ENCODE measurements at regions not wholly inside any gene's neighbourhood (a gene's known extent, or its start where the extent isn't known, plus 50 kb on each side); places are given as distances from the start of the nearest gene placed in this dataset.

DNA sequence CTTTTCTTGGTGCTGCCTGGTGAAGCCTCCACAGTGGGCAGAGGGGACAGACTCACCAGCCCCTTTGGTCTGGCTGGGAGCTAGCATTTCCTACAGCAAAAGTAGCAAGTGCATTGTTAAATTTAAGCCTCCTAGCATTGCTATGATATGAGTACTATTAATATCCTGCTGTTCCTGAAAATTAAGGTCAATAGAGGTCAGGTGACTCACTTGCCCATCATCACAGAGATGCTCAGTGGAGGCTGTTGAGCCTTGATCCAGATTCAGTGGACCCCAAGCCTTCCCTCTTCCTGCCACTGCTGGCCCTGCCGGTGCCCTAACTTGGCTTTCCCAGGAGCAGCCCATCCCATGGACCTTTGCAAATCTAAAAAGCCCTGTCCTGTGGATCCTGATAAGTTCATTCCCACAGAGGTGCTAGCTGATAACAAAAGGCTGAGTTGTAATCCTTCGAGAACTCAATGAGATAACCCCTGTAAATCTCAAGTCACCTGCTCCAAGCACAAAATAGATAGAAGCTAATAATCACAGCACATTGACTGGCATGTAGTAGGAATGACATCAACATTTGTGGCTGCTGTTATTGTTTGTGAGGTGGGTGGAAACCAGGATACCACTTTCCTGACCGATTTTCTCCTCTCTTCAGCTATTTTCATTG lies 84.4 kb downstream of the THNSL2 start:
- TF ChIP-seq, protein P1, sequence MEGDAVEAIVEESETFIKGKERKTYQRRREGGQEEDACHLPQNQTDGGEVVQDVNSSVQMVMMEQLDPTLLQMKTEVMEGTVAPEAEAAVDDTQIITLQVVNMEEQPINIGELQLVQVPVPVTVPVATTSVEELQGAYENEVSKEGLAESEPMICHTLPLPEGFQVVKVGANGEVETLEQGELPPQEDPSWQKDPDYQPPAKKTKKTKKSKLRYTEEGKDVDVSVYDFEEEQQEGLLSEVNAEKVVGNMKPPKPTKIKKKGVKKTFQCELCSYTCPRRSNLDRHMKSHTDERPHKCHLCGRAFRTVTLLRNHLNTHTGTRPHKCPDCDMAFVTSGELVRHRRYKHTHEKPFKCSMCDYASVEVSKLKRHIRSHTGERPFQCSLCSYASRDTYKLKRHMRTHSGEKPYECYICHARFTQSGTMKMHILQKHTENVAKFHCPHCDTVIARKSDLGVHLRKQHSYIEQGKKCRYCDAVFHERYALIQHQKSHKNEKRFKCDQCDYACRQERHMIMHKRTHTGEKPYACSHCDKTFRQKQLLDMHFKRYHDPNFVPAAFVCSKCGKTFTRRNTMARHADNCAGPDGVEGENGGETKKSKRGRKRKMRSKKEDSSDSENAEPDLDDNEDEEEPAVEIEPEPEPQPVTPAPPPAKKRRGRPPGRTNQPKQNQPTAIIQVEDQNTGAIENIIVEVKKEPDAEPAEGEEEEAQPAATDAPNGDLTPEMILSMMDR (IDR thresholded peaks at IDR 0.05): no peak
- Histone ChIP-seq H3K36me3 (ENCODE audit: control insufficient read depth, insufficient read depth, low read length) (no peaks in the 10 kb centered on the region), H3K27ac (no peak overlapping the region), H3K9ac (no peak overlapping the region), H3K4me1 (no peaks in the 10 kb centered on the region), H3K27me3 (ENCODE audit: control insufficient read depth, insufficient read depth, low read length) (no peaks in the 10 kb centered on the region), H3K79me2 (no peaks in the 10 kb centered on the region), H2AFZ (no peak overlapping the region), H3K9me3 (ENCODE audit: control insufficient read depth, low read length) (no peaks in the 10 kb centered on the region), H3K4me3 (ENCODE audit: low read depth, low read length) (no peak overlapping the region), H3K4me2 (ENCODE audit: low read length) (no peak overlapping the region)

DNA sequence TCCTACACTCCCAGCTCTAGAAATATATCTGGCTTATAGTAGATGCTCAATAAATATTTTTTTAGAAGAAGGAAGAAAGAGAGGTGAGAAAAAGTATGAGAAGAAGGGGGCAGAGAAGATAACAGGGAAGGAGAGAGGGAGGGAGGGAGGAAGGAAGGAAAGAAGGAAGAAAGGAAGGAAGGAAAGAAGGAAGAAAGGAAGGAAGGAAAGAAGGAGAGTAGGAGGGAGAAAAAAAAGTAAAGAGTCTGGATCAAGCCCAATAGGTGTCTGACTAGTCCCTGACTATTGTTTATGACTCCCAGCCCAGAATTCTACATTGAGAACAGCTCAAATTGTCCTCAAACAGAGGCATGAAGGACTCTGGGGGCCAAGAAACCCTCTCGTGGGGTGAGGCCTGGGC lies 83.9 kb downstream of the THNSL2 start:
- no peak overlapping the region for H2AFZ ChIP-seq
- no peaks in the 10 kb centered on the region for H3K79me2 ChIP-seq
- no peak overlapping the region for H3K4me2 ChIP-seq (ENCODE audit: low read length)
- no peak overlapping the region for H3K27ac ChIP-seq
- no peaks in the 10 kb centered on the region for H3K27me3 ChIP-seq (ENCODE audit: control insufficient read depth, insufficient read depth, low read length)
- H3K9ac ChIP-seq: no peak overlapping the region
- no peaks in the 10 kb centered on the region for H3K4me1 ChIP-seq
- no peaks in the 10 kb centered on the region for H3K36me3 ChIP-seq (ENCODE audit: control insufficient read depth, insufficient read depth, low read length)
- no peaks in the 10 kb centered on the region for H3K9me3 ChIP-seq (ENCODE audit: control insufficient read depth, low read length)
- TF ChIP-seq, protein P1 (IDR thresholded peaks at IDR 0.05): no peak
- H3K4me3 ChIP-seq (ENCODE audit: low read depth, low read length): no peak overlapping the region

DNA sequence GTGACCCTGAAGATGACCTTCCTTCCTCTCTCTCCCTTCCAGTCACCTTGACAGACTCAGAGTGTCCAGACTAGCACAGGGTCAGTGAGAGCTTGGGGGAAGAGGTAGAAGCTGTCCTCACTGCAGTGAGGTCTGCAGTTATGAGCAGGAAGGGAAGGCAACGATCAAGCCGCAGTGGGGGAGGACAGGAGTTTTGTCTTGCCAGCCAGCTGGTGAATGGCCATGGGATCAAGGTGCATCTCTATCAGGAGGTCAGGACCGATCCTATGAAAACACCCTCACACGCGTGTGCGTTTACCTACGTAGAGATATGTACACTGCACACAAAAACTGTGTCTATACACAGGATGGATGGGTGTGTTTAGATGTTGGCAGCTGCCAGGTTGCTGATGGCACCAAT lies 83.2 kb downstream of the THNSL2 start:
- Histone ChIP-seq H3K9me3 (ENCODE audit: control insufficient read depth, low read length) (no peaks in the 10 kb centered on the region), H3K9ac (no peak overlapping the region), H3K79me2 (no peaks in the 10 kb centered on the region), H3K4me2 (ENCODE audit: low read length) (no peak overlapping the region), H2AFZ (no peak overlapping the region), H3K4me1 (no peaks in the 10 kb centered on the region), H3K4me3 (ENCODE audit: low read depth, low read length) (no peak overlapping the region), H3K27ac (no peak overlapping the region), H3K36me3 (ENCODE audit: control insufficient read depth, insufficient read depth, low read length) (no peaks in the 10 kb centered on the region), H3K27me3 (ENCODE audit: control insufficient read depth, insufficient read depth, low read length) (no peaks in the 10 kb centered on the region)
- TF ChIP-seq, protein P1 (IDR thresholded peaks at IDR 0.05): no peak

DNA sequence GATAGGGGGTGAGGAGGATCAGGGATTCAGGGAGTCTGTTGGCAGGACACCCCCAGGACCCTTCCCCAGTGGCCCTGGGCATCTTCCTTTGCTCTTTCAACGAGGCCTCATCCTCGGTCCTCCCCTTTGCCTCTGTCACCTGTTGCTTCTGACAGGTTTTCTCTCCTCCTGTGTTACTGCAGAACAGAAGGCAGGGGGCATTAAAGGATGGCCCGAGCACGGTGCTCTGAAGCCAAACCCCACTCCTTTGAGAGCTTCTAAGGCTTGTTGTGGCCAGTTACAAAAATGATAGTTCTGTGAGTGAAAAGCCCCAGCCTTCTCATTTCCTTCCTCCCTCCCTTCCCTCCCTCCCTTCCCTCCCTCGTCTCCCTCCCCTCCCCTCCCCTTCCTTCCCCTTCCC lies 82.5 kb downstream of the THNSL2 start:
- Histone ChIP-seq H2AFZ (no peak overlapping the region), H3K27ac (no peak overlapping the region), H3K9me3 (ENCODE audit: control insufficient read depth, low read length) (no peaks in the 10 kb centered on the region), H3K4me1 (no peaks in the 10 kb centered on the region), H3K4me3 (ENCODE audit: low read depth, low read length) (no peak overlapping the region), H3K79me2 (no peaks in the 10 kb centered on the region), H3K4me2 (ENCODE audit: low read length) (no peak overlapping the region), H3K36me3 (ENCODE audit: control insufficient read depth, insufficient read depth, low read length) (no peaks in the 10 kb centered on the region), H3K9ac (no peak overlapping the region), H3K27me3 (ENCODE audit: control insufficient read depth, insufficient read depth, low read length) (no peaks in the 10 kb centered on the region)
- TF ChIP-seq, protein P1 (IDR thresholded peaks at IDR 0.05): no peak

DNA sequence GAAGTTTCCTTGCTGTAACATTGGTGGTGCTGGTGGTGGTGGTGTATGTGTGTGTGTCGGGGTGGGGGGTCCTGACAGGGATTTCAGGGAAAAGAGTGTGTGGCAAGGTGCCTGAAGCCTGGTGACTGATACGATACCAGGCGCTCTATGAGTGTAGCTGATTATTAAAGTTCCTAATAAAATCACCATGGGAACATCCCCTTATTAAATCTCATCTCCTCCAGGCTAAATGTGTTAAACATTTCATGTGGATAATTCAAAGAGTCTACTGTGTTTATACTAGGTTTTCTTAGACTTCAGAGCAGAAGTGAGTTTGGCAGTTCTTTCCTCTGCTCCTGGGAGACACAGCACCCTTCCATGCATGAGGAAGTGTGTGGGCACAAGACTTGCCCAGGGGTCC lies 82.0 kb downstream of the THNSL2 start:
- no peaks in the 10 kb centered on the region for H3K36me3 ChIP-seq (ENCODE audit: control insufficient read depth, insufficient read depth, low read length)
- H3K79me2 ChIP-seq: no peaks in the 10 kb centered on the region
- TF ChIP-seq, protein P1 (IDR thresholded peaks at IDR 0.05): no peak
- no peaks in the 10 kb centered on the region for H3K9me3 ChIP-seq (ENCODE audit: control insufficient read depth, low read length)
- H3K4me1 ChIP-seq: no peaks in the 10 kb centered on the region
- no peaks in the 10 kb centered on the region for H3K27me3 ChIP-seq (ENCODE audit: control insufficient read depth, insufficient read depth, low read length)
- H3K9ac ChIP-seq: no peak overlapping the region
- no peak overlapping the region for H3K4me2 ChIP-seq (ENCODE audit: low read length)
- H3K27ac ChIP-seq: no peak overlapping the region
- H2AFZ ChIP-seq: no peak overlapping the region
- no peak overlapping the region for H3K4me3 ChIP-seq (ENCODE audit: low read depth, low read length)
